Activated CD4-positive, alpha-beta memory T cell treated with anti-CD3 and anti-CD28 coated beads, Interleukin-2, amount 10 ng/mL, durations not matched to agents 7 days and 5 days (primary cell): ENCODE measurements at regions not wholly inside any gene's neighbourhood (a gene's known extent, or its start where the extent isn't known, plus 50 kb on each side); places are given as distances from the start of the nearest gene placed in this dataset.
"Not testable (repeated sequence)": the region's sequence is repeated elsewhere in the genome, so short reads cannot be mapped to it uniquely, and the experiment has no call there.

Source experiments
- CTCF ChIA-PET: fragments of 350-600 bp; sonication (Branson Sonifier 250); formaldehyde crosslinking; loops from one replicate; lab custom pipeline; 2021; ENCODE audit warnings: antibody characterized with exemption, inconsistent platforms; lab: Charles Lee
- POLR2A ChIA-PET: fragments of 350-600 bp; sonication (Branson Sonifier 250); formaldehyde crosslinking; loops from one replicate; lab custom pipeline; 2021; ENCODE audit warnings: antibody characterized with exemption; lab: Charles Lee
- DNase-seq: peaks from one replicate; pipeline ENCODE4 v3.0.0-alpha.2; 2020
- H3K27ac Mint-ChIP-seq: one replicate; pipeline ENCODE4 v1.8.0; 2021; ENCODE audit warnings: mild to moderate bottlenecking, mixed read lengths
- H3K27me3 Mint-ChIP-seq: one replicate; pipeline ENCODE4 v1.8.0; 2021; ENCODE audit warnings: mixed read lengths
- H3K36me3 Mint-ChIP-seq: one replicate; pipeline ENCODE4 v1.8.0; 2021; ENCODE audit warnings: low read depth, mixed read lengths
- H3K4me1 Mint-ChIP-seq: one replicate; pipeline ENCODE4 v1.8.0; 2021; ENCODE audit warnings: mixed read lengths
- H3K4me3 Mint-ChIP-seq: one replicate; pipeline ENCODE4 v1.8.0; 2021; ENCODE audit warnings: mild to moderate bottlenecking, mixed read lengths
- H3K9me3 Mint-ChIP-seq: one replicate; pipeline ENCODE4 v1.8.0; 2021; ENCODE audit warnings: mixed read lengths

- CTCF ChIA-PET, H3K27me3 Mint-ChIP-seq, DNase-seq, H3K36me3 Mint-ChIP-seq, H3K27ac Mint-ChIP-seq, POLR2A ChIA-PET, H3K4me3 Mint-ChIP-seq, H3K4me1 Mint-ChIP-seq: not testable (repeated sequence)
- H3K9me3 Mint-ChIP-seq, result peaks cover 11% of the 10 kb centered on the region
These were observed 1764.4 kb upstream of the SEL1L start for GRCh38 chr14:83298016-83298415.

GRCh38 chr14:83300476-83301064 is 1766.9 kb upstream of the SEL1L start:
- Mint-ChIP-seq H3K4me1 (no peaks in the 10 kb centered on the region), H3K4me3 (no peak overlapping the region), H3K27ac (no peak overlapping the region), H3K27me3 (no peaks in the 10 kb centered on the region), H3K9me3 (peaks cover 6% of the 10 kb centered on the region), H3K36me3 (no peaks in the 10 kb centered on the region)
- CTCF ChIA-PET, result interaction anchor here (1.6 to 1.9 kb wide), 2 partner anchors 11 to 17 kb away, joined by 4 to 5 read pairs; no protein-coding TSS in a partner anchor
- POLR2A ChIA-PET, result no interaction called here
- DNase-seq, result no peak

GRCh38 chr14:83301791-83302190 is 1768.1 kb upstream of the SEL1L start:
- Mint-ChIP-seq H3K27me3 (no peaks in the 10 kb centered on the region), H3K4me1 (no peaks in the 10 kb centered on the region), H3K9me3 (peaks cover 6% of the 10 kb centered on the region), H3K36me3 (no peaks in the 10 kb centered on the region), H3K27ac (no peak overlapping the region), H3K4me3 (no peak overlapping the region)
- POLR2A ChIA-PET, result no interaction called here
- no peak for DNase-seq
- CTCF ChIA-PET, result interaction anchor here (1.9 kb wide), 1 partner anchor 9 kb away, joined by 5 read pairs; no protein-coding TSS in a partner anchor

GRCh38 chr14:83309211-83309610 is 1775.6 kb upstream of the SEL1L start:
- no peaks in the 10 kb centered on the region for H3K4me1 Mint-ChIP-seq
- no peak for DNase-seq
- ChIA-PET CTCF (no interaction called here), POLR2A (no interaction called here)
- no peak overlapping the region for H3K27ac Mint-ChIP-seq
- no peak overlapping the region for H3K4me3 Mint-ChIP-seq
- no peaks in the 10 kb centered on the region for H3K36me3 Mint-ChIP-seq
- H3K9me3 Mint-ChIP-seq, result no peaks in the 10 kb centered on the region
- no peaks in the 10 kb centered on the region for H3K27me3 Mint-ChIP-seq

GRCh38 chr14:83309833-83310232 is 1776.2 kb upstream of the SEL1L start:
- Mint-ChIP-seq H3K4me3 (no peak overlapping the region), H3K4me1 (no peaks in the 10 kb centered on the region), H3K27ac (no peak overlapping the region), H3K27me3 (no peaks in the 10 kb centered on the region), H3K9me3 (peaks cover under 1% of the 10 kb centered on the region), H3K36me3 (no peaks in the 10 kb centered on the region)
- DNase-seq, result no peak
- ChIA-PET POLR2A (no interaction called here), CTCF (no interaction called here)

- Mint-ChIP-seq H3K4me3 (no peak overlapping the region), H3K36me3 (no peaks in the 10 kb centered on the region), H3K27ac (no peak overlapping the region), H3K27me3 (no peaks in the 10 kb centered on the region), H3K9me3 (peaks cover 6% of the 10 kb centered on the region), H3K4me1 (no peaks in the 10 kb centered on the region)
- ChIA-PET POLR2A (no interaction called here), CTCF (no interaction called here)
- no peak for DNase-seq
These were observed 1778.9 kb upstream of the SEL1L start for GRCh38 chr14:83312511-83312910.

- peaks cover 6% of the 10 kb centered on the region for H3K9me3 Mint-ChIP-seq
- no peak for DNase-seq
- POLR2A ChIA-PET, result no interaction called here
These were observed 1781.1 kb upstream of the SEL1L start for GRCh38 chr14:83314764-83315163.

GRCh38 chr14:83316356-83316755 is 1782.7 kb upstream of the SEL1L start:
- CTCF ChIA-PET, result no interaction called here
- H3K9me3 Mint-ChIP-seq, result peaks cover 9% of the 10 kb centered on the region
- H3K27ac Mint-ChIP-seq, result no peak overlapping the region
- H3K4me1 Mint-ChIP-seq, result no peaks in the 10 kb centered on the region
- POLR2A ChIA-PET, result no interaction called here
- H3K4me3 Mint-ChIP-seq, result no peak overlapping the region
- no peaks in the 10 kb centered on the region for H3K27me3 Mint-ChIP-seq
- no peaks in the 10 kb centered on the region for H3K36me3 Mint-ChIP-seq
- no peak for DNase-seq

More at GRCh38 chr14:83314764-83315163, 1781.1 kb upstream of the SEL1L start:
- CTCF ChIA-PET, result no interaction called here
- no peaks in the 10 kb centered on the region for H3K36me3 Mint-ChIP-seq
- no peaks in the 10 kb centered on the region for H3K27me3 Mint-ChIP-seq
- no peak overlapping the region for H3K4me3 Mint-ChIP-seq
- H3K4me1 Mint-ChIP-seq, result no peaks in the 10 kb centered on the region
- H3K27ac Mint-ChIP-seq, result no peak overlapping the region

- no peak for DNase-seq
- Mint-ChIP-seq H3K4me1 (no peaks in the 10 kb centered on the region), H3K9me3 (peaks cover 4% of the 10 kb centered on the region), H3K27ac (no peak overlapping the region), H3K36me3 (no peaks in the 10 kb centered on the region), H3K4me3 (no peak overlapping the region), H3K27me3 (no peaks in the 10 kb centered on the region)
- ChIA-PET POLR2A (no interaction called here), CTCF (no interaction called here)
These were observed 1787.2 kb upstream of the SEL1L start for GRCh38 chr14:83320837-83321236.

- Mint-ChIP-seq H3K9me3 (peaks cover 3% of the 10 kb centered on the region), H3K27me3 (no peaks in the 10 kb centered on the region), H3K27ac (no peak overlapping the region), H3K4me1 (no peaks in the 10 kb centered on the region), H3K36me3 (no peaks in the 10 kb centered on the region), H3K4me3 (no peak overlapping the region)
- CTCF ChIA-PET, result no interaction called here
- no peak for DNase-seq
- POLR2A ChIA-PET, result no interaction called here
These were observed 1797.9 kb upstream of the SEL1L start for GRCh38 chr14:83331513-83331912.

- Mint-ChIP-seq H3K36me3 (no peaks in the 10 kb centered on the region), H3K4me1 (no peaks in the 10 kb centered on the region), H3K4me3 (no peak overlapping the region), H3K27me3 (no peaks in the 10 kb centered on the region), H3K9me3 (peaks cover 8% of the 10 kb centered on the region), H3K27ac (no peak overlapping the region)
- no peak for DNase-seq
- ChIA-PET CTCF (no interaction called here), POLR2A (no interaction called here)
These were observed 1808.9 kb upstream of the SEL1L start for GRCh38 chr14:83342590-83342989.

- H3K4me3 Mint-ChIP-seq, result no peak overlapping the region
- no peaks in the 10 kb centered on the region for H3K27me3 Mint-ChIP-seq
- no peak for DNase-seq
- H3K4me1 Mint-ChIP-seq, result no peaks in the 10 kb centered on the region
- peaks cover 8% of the 10 kb centered on the region for H3K9me3 Mint-ChIP-seq
- ChIA-PET POLR2A (no interaction called here), CTCF (no interaction called here)
- H3K27ac Mint-ChIP-seq, result no peak overlapping the region
- no peaks in the 10 kb centered on the region for H3K36me3 Mint-ChIP-seq
These were observed 1814.2 kb upstream of the SEL1L start for GRCh38 chr14:83347874-83348273.

- Mint-ChIP-seq H3K4me3 (no peak overlapping the region), H3K36me3 (no peaks in the 10 kb centered on the region), H3K27ac (no peak overlapping the region), H3K4me1 (no peaks in the 10 kb centered on the region), H3K27me3 (no peaks in the 10 kb centered on the region), H3K9me3 (peaks cover 10% of the 10 kb centered on the region)
- CTCF ChIA-PET, result no interaction called here
- POLR2A ChIA-PET, result no interaction called here
- no peak for DNase-seq
These were observed 1822.0 kb upstream of the SEL1L start for GRCh38 chr14:83355609-83356008.

GRCh38 chr14:83356080-83356479 is 1822.4 kb upstream of the SEL1L start:
- H3K4me1 Mint-ChIP-seq, result no peaks in the 10 kb centered on the region
- H3K27ac Mint-ChIP-seq, result no peak overlapping the region
- no peak overlapping the region for H3K4me3 Mint-ChIP-seq
- POLR2A ChIA-PET, result no interaction called here
- no peaks in the 10 kb centered on the region for H3K36me3 Mint-ChIP-seq
- DNase-seq, result no peak
- H3K9me3 Mint-ChIP-seq, result peaks cover 10% of the 10 kb centered on the region
- no peaks in the 10 kb centered on the region for H3K27me3 Mint-ChIP-seq
- CTCF ChIA-PET, result no interaction called here
